H1 (cell line): ENCODE measurements at regions not wholly inside any gene's neighbourhood (a gene's known extent, or its start where the extent isn't known, plus 50 kb on each side); places are given as distances from the start of the nearest gene placed in this dataset.

Experiments used
- POU5F1 ChIP-seq: IDR thresholded peaks from 2 replicates; pipeline ENCODE4 v1.6.1; 2011; ENCODE audit warnings: low read depth, mild to moderate bottlenecking, low read length, moderate library complexity
- SIN3A ChIP-seq, 2 experiments: IDR thresholded peaks in 1 of 2; conservative IDR thresholded peaks in 1 of 2; 2 replicates each; pipeline ENCODE4 v1.6.1; 2011 to 2012; ENCODE audit warnings: low read length in 2 of 2, improper control_type of control experiment in 1 of 2, low read depth in 1 of 2, mild to moderate bottlenecking in 1 of 2
- SP2 ChIP-seq: IDR thresholded peaks from 2 replicates; pipeline ENCODE4 v1.6.1; 2012; ENCODE audit warnings: mild to moderate bottlenecking, low read length, inconsistent platforms
- TF ChIP-seq, protein P1 (sequence below), 3 experiments: IDR thresholded peaks; 1 replicate in 2 of 3; 2 replicates in 1 of 3; pipeline versions ENCODE4 v1.5.1 to v1.6.1; 2011; ENCODE audit warnings: low read length in 3 of 3, mild to moderate bottlenecking in 3 of 3, inconsistent platforms in 2 of 3, low read depth in 1 of 3, moderate library complexity in 1 of 3; ENCODE audit not compliant: insufficient read depth in 1 of 3; ENCODE audit errors: control extremely low read depth in 1 of 3

DNA sequence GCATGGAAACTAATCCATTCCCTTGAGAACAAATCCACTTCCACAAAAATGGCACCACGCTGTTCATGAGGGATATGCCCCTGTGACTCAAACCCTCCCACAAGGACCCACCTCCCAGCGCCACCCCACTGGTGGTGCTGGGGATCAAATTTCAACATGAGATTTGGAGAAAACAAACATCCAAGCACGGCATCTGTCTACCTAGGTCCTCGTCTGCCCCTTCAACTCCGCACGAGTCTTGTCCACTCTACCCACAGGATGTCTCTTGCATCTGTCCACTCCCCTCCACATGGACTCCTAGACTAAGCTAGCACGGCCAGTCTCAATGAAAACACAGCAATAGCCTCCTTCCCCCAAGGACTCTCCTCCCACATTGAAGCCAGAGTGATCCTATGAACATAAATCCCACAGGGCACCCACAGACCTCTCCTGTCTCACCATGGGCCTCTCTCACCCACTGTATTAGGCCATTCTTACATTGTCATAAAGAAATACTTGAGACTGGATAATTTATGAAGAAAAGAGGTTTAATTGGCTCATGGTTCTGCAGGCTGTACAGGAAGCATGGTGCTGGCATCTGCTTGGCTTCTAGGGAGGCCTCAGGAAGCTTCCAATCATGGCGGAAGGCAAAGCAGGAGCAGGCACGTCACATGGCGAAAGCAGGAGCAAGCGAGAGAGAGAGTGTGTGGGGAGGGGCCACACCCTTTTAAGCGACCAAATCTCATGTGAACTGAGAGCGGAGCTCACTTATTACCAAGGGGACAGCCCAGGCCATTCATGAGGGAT, 101.4 kb downstream of the TOMM20 start (continued):
- no peak for TF ChIP-seq SP2
- TF ChIP-seq POU5F1 = no peak
- TF ChIP-seq SIN3A (conservative IDR thresholded peaks at IDR 0.05 in 1 of 2, IDR thresholded peaks at IDR 0.05 in 1 of 2; ENCODE audit: low read depth in 1 of 2, low read length in 2 of 2) = no peak
- TF ChIP-seq, protein P1, sequence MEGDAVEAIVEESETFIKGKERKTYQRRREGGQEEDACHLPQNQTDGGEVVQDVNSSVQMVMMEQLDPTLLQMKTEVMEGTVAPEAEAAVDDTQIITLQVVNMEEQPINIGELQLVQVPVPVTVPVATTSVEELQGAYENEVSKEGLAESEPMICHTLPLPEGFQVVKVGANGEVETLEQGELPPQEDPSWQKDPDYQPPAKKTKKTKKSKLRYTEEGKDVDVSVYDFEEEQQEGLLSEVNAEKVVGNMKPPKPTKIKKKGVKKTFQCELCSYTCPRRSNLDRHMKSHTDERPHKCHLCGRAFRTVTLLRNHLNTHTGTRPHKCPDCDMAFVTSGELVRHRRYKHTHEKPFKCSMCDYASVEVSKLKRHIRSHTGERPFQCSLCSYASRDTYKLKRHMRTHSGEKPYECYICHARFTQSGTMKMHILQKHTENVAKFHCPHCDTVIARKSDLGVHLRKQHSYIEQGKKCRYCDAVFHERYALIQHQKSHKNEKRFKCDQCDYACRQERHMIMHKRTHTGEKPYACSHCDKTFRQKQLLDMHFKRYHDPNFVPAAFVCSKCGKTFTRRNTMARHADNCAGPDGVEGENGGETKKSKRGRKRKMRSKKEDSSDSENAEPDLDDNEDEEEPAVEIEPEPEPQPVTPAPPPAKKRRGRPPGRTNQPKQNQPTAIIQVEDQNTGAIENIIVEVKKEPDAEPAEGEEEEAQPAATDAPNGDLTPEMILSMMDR (IDR thresholded peaks at IDR 0.05; ENCODE audit: control extremely low read depth in 1 of 3, insufficient read depth in 1 of 3, low read depth in 1 of 3, low read length in 3 of 3) = no peak
